ENCODE measurements at regions not wholly inside any gene's neighbourhood (a gene's known extent, or its start where the extent isn't known, plus 50 kb on each side); places are given as distances from the start of the nearest gene placed in this dataset.

- no peak for TF ChIP-seq HINFP (CRISPR knock-in tag; IDR thresholded peaks at IDR 0.05; ENCODE audit: low read depth)
- no peak for TF ChIP-seq MTA1 (CRISPR knock-in tag; IDR thresholded peaks at IDR 0.05; ENCODE audit: borderline replicate concordance)
- TF ChIP-seq ZNF232 (CRISPR knock-in tag; IDR thresholded peaks at IDR 0.05; ENCODE audit: borderline replicate concordance) = no peak
- no peak for TF ChIP-seq KLF12 (CRISPR knock-in tag; IDR thresholded peaks at IDR 0.05; ENCODE audit: borderline replicate concordance)
- TF ChIP-seq SP1 (IDR thresholded peaks at IDR 0.05) = no peak
- TF ChIP-seq SP1 (CRISPR knock-in tag; IDR thresholded peaks at IDR 0.05) = no peak
- no peak for TF ChIP-seq SP2 (CRISPR knock-in tag; IDR thresholded peaks at IDR 0.05)
- no peak for TF ChIP-seq ZNF510 (CRISPR knock-in tag; IDR thresholded peaks at IDR 0.05; ENCODE audit: low read depth)
- TF ChIP-seq JUNB (CRISPR knock-in tag; IDR thresholded peaks at IDR 0.05; ENCODE audit: borderline replicate concordance) = no peak
- no peak for TF ChIP-seq SNAPC5 (CRISPR knock-in tag; IDR thresholded peaks at IDR 0.05; ENCODE audit: borderline replicate concordance)
- TF ChIP-seq ATF2 (CRISPR knock-in tag; IDR thresholded peaks at IDR 0.05) = no peak
- no peak for TF ChIP-seq NFE2 (CRISPR knock-in tag; IDR thresholded peaks at IDR 0.05)
- no peak for TF ChIP-seq SETDB1 (CRISPR knock-in tag; IDR thresholded peaks at IDR 0.05; ENCODE audit: borderline replicate concordance)
Observed at GRCh38 chr12:24095245-24095644, 145.8 kb upstream of the SOX5 start.

All from HepG2 (cell line).